Neuron (in vitro differentiated cells): ENCODE measurements at regions not wholly inside any gene's neighbourhood (a gene's known extent, or its start where the extent isn't known, plus 50 kb on each side); places are given as distances from the start of the nearest gene placed in this dataset.

Experiments
- H2AFZ ChIP-seq: one replicate; pipeline ENCODE4 v1.6.1; 2013; ENCODE audit warnings: low read depth, mild to moderate bottlenecking, inconsistent platforms, low read length, moderate library complexity
- H3K27me3 ChIP-seq: one replicate; pipeline ENCODE4 v1.6.1; 2013; ENCODE audit warnings: low read length; ENCODE audit not compliant: insufficient read depth
- H3K36me3 ChIP-seq: one replicate; pipeline ENCODE4 v1.6.1; 2013; ENCODE audit warnings: low read length; ENCODE audit not compliant: insufficient read depth
- H3K4me1 ChIP-seq: one replicate; pipeline ENCODE4 v1.6.1; 2013; ENCODE audit warnings: low read length; ENCODE audit not compliant: insufficient read depth
- H3K4me3 ChIP-seq: 2 replicates; pipeline ENCODE4 v1.5.1; 2013; ENCODE audit warnings: mild to moderate bottlenecking, low read length, moderate library complexity
- H3K9me3 ChIP-seq: one replicate; pipeline ENCODE4 v1.6.1; 2013; ENCODE audit warnings: low read length

GRCh38 chr1:201706109-201706508 lies 122.8 kb upstream of the IPO9 start:
- no peak overlapping the region for H2AFZ ChIP-seq
- peaks cover 25% of the 10 kb centered on the region for H3K4me1 ChIP-seq
- H3K36me3 ChIP-seq = no peaks in the 10 kb centered on the region
- H3K9me3 ChIP-seq = peaks cover 4% of the 10 kb centered on the region
- H3K27me3 ChIP-seq = no peaks in the 10 kb centered on the region
- H3K4me3 ChIP-seq = no peak overlapping the region

GRCh38 chr1:201707027-201707426 lies 121.9 kb upstream of the IPO9 start:
- Histone ChIP-seq H3K9me3 (no peaks in the 10 kb centered on the region), H3K4me1 (peaks cover 25% of the 10 kb centered on the region), H3K4me3 (no peak overlapping the region), H3K27me3 (no peaks in the 10 kb centered on the region), H2AFZ (no peak overlapping the region), H3K36me3 (no peaks in the 10 kb centered on the region)

GRCh38 chr1:201707656-201708055 lies 121.3 kb upstream of the IPO9 start:
- H3K9me3 ChIP-seq = no peaks in the 10 kb centered on the region
- H3K36me3 ChIP-seq = no peaks in the 10 kb centered on the region
- no peak overlapping the region for H2AFZ ChIP-seq
- no peaks in the 10 kb centered on the region for H3K27me3 ChIP-seq
- H3K4me3 ChIP-seq = no peak overlapping the region
- H3K4me1 ChIP-seq = peaks cover 21% of the 10 kb centered on the region

GRCh38 chr1:201708085-201708512 lies 120.9 kb upstream of the IPO9 start:
- H3K4me3 ChIP-seq = no peak overlapping the region
- H3K36me3 ChIP-seq = no peaks in the 10 kb centered on the region
- no peaks in the 10 kb centered on the region for H3K9me3 ChIP-seq
- no peaks in the 10 kb centered on the region for H3K27me3 ChIP-seq
- no peak overlapping the region for H2AFZ ChIP-seq
- H3K4me1 ChIP-seq = peaks cover 16% of the 10 kb centered on the region

GRCh38 chr1:201708691-201709090 lies 120.3 kb upstream of the IPO9 start:
- no peak overlapping the region for H3K4me3 ChIP-seq
- peaks cover 10% of the 10 kb centered on the region for H3K4me1 ChIP-seq
- H3K36me3 ChIP-seq = peaks cover 5% of the 10 kb centered on the region
- no peaks in the 10 kb centered on the region for H3K27me3 ChIP-seq
- H2AFZ ChIP-seq = no peak overlapping the region
- no peaks in the 10 kb centered on the region for H3K9me3 ChIP-seq

- Histone ChIP-seq H3K36me3 (peaks cover 12% of the 10 kb centered on the region), H2AFZ (no peak overlapping the region), H3K4me3 (no peak overlapping the region), H3K9me3 (no peaks in the 10 kb centered on the region), H3K4me1 (peaks cover 6% of the 10 kb centered on the region), H3K27me3 (no peaks in the 10 kb centered on the region)
Measured at GRCh38 chr1:201709564-201710295, 119.2 kb upstream of the IPO9 start.

GRCh38 chr1:201710632-201711597 lies 118.0 kb upstream of the IPO9 start:
- peaks cover 6% of the 10 kb centered on the region for H3K4me1 ChIP-seq
- H3K36me3 ChIP-seq = peaks cover 18% of the 10 kb centered on the region
- no peak overlapping the region for H3K4me3 ChIP-seq
- no peak overlapping the region for H2AFZ ChIP-seq
- no peaks in the 10 kb centered on the region for H3K9me3 ChIP-seq
- no peaks in the 10 kb centered on the region for H3K27me3 ChIP-seq

- Histone ChIP-seq H2AFZ (no peak overlapping the region), H3K27me3 (no peaks in the 10 kb centered on the region), H3K4me3 (no peak overlapping the region), H3K9me3 (no peaks in the 10 kb centered on the region), H3K36me3 (peaks cover 27% of the 10 kb centered on the region), H3K4me1 (peaks cover 6% of the 10 kb centered on the region)
Measured at GRCh38 chr1:201711811-201712210, 117.1 kb upstream of the IPO9 start.

- H3K9me3 ChIP-seq = no peaks in the 10 kb centered on the region
- H3K36me3 ChIP-seq = peaks cover 30% of the 10 kb centered on the region
- H2AFZ ChIP-seq = no peak overlapping the region
- H3K4me3 ChIP-seq = no peak overlapping the region
- H3K4me1 ChIP-seq = peaks cover 6% of the 10 kb centered on the region
- H3K27me3 ChIP-seq = no peaks in the 10 kb centered on the region
Measured at GRCh38 chr1:201712387-201713085, 116.4 kb upstream of the IPO9 start.

GRCh38 chr1:201713086-201713810 lies 115.7 kb upstream of the IPO9 start:
- peaks cover 36% of the 10 kb centered on the region for H3K36me3 ChIP-seq
- no peak overlapping the region for H2AFZ ChIP-seq
- no peak overlapping the region for H3K4me3 ChIP-seq
- H3K9me3 ChIP-seq = peaks cover under 1% of the 10 kb centered on the region
- H3K4me1 ChIP-seq = no peaks in the 10 kb centered on the region
- H3K27me3 ChIP-seq = no peaks in the 10 kb centered on the region

- H3K4me3 ChIP-seq = no peak overlapping the region
- H3K4me1 ChIP-seq = no peaks in the 10 kb centered on the region
- peaks cover 2% of the 10 kb centered on the region for H3K9me3 ChIP-seq
- H2AFZ ChIP-seq = no peak overlapping the region
- peaks cover 48% of the 10 kb centered on the region for H3K36me3 ChIP-seq
- H3K27me3 ChIP-seq = no peaks in the 10 kb centered on the region
Measured at GRCh38 chr1:201714542-201715329, 114.2 kb upstream of the IPO9 start.

GRCh38 chr1:201715351-201715750 lies 113.6 kb upstream of the IPO9 start:
- Histone ChIP-seq H2AFZ (no peak overlapping the region), H3K4me3 (no peak overlapping the region), H3K36me3 (peaks cover 53% of the 10 kb centered on the region), H3K9me3 (peaks cover 2% of the 10 kb centered on the region), H3K4me1 (no peaks in the 10 kb centered on the region), H3K27me3 (no peaks in the 10 kb centered on the region)
